ENCODE measurements at regions not wholly inside any gene's neighbourhood (a gene's known extent, or its start where the extent isn't known, plus 50 kb on each side); places are given as distances from the start of the nearest gene placed in this dataset.

- CTCF ChIA-PET, result no interaction called here
- no peak for DNase-seq
- no peak overlapping the region for H3K27ac Mint-ChIP-seq (ENCODE audit: unreplicated experiment)
- H3K4me3 Mint-ChIP-seq (ENCODE audit: low read depth, unreplicated experiment), result no peak overlapping the region
- no peaks in the 10 kb centered on the region for H3K36me3 Mint-ChIP-seq (ENCODE audit: insufficient read depth, unreplicated experiment)
- no TSS peak for BruUV-seq (replicated peaks)
- no peaks in the 10 kb centered on the region for H3K4me1 Mint-ChIP-seq (ENCODE audit: low read depth, unreplicated experiment)
- intact Hi-C loops (cut with micrococcal nuclease; ENCODE audit: unreplicated experiment), result no loop called here
- no peaks in the 10 kb centered on the region for H3K27me3 Mint-ChIP-seq (ENCODE audit: unreplicated experiment)
- TF ChIP-seq CTCF (IDR thresholded peaks at IDR 0.05; ENCODE audit: unreplicated experiment), result no peak
- H3K9me3 Mint-ChIP-seq (ENCODE audit: low read depth, unreplicated experiment), result no peaks in the 10 kb centered on the region
Measured at GRCh38 chr1:192070213-192070612, 88.0 kb upstream of the RGS18 start.

DNA sequence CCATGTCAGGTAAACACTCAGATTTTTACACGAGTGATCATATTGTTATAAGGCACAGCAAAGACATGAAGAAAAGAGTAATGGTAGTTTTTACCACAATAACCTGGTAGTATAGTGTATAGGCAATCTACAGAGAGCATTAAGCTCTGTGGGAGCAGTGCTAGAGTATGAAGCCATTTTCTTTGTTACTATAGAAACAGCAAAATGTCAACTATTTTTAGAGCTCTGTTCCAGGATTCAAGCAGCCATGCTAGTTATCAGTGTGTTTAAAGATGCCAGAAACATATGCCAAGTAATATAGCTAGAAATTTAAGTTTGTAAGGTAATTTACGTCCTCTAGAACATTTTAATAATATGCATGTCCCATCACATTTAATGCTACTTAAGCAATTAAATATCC, 77.6 kb upstream of the RGS18 start:
- no TSS peak for BruUV-seq (replicated peaks)

DNA sequence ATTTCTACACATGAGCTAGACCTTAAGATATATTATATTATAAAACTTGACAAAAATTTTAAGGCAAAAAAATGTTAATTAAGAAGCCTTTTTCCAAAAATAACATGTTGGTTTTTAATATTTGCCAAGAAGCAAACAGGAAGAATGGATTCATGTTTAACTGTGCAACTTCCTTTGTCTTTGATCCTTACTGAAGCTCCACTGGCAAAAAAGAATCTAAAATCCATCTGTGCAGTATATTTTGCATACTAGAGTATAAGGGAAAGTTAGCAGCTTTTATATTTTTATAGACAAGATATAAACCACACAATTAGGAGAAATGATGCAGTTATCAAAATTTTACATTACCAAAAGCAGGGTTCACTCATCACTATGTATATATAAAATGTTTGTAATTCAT, 76.9 kb upstream of the RGS18 start:
- Mint-ChIP-seq H3K9me3 (ENCODE audit: low read depth, unreplicated experiment) (no peaks in the 10 kb centered on the region), H3K27me3 (ENCODE audit: unreplicated experiment) (no peaks in the 10 kb centered on the region), H3K4me3 (ENCODE audit: low read depth, unreplicated experiment) (no peak overlapping the region), H3K36me3 (ENCODE audit: insufficient read depth, unreplicated experiment) (no peaks in the 10 kb centered on the region), H3K27ac (ENCODE audit: unreplicated experiment) (no peak overlapping the region), H3K4me1 (ENCODE audit: low read depth, unreplicated experiment) (no peaks in the 10 kb centered on the region)
- TF ChIP-seq CTCF (IDR thresholded peaks at IDR 0.05; ENCODE audit: unreplicated experiment), result no peak
- DNase-seq, result no peak
- BruUV-seq (replicated peaks), result no TSS peak
- intact Hi-C loops (cut with micrococcal nuclease; ENCODE audit: unreplicated experiment), result no loop called here
- CTCF ChIA-PET, result no interaction called here

More for the DNA sequence above, 77.6 kb upstream of the RGS18 start:
- no peak for TF ChIP-seq CTCF (IDR thresholded peaks at IDR 0.05; ENCODE audit: unreplicated experiment)
- H3K4me3 Mint-ChIP-seq (ENCODE audit: low read depth, unreplicated experiment), result no peak overlapping the region
- no peak for DNase-seq
- no peaks in the 10 kb centered on the region for H3K4me1 Mint-ChIP-seq (ENCODE audit: low read depth, unreplicated experiment)
- H3K36me3 Mint-ChIP-seq (ENCODE audit: insufficient read depth, unreplicated experiment), result no peaks in the 10 kb centered on the region
- intact Hi-C loops (cut with micrococcal nuclease; ENCODE audit: unreplicated experiment), result no loop called here
- H3K27me3 Mint-ChIP-seq (ENCODE audit: unreplicated experiment), result no peaks in the 10 kb centered on the region
- no peak overlapping the region for H3K27ac Mint-ChIP-seq (ENCODE audit: unreplicated experiment)
- no peaks in the 10 kb centered on the region for H3K9me3 Mint-ChIP-seq (ENCODE audit: low read depth, unreplicated experiment)
- CTCF ChIA-PET, result no interaction called here

DNA sequence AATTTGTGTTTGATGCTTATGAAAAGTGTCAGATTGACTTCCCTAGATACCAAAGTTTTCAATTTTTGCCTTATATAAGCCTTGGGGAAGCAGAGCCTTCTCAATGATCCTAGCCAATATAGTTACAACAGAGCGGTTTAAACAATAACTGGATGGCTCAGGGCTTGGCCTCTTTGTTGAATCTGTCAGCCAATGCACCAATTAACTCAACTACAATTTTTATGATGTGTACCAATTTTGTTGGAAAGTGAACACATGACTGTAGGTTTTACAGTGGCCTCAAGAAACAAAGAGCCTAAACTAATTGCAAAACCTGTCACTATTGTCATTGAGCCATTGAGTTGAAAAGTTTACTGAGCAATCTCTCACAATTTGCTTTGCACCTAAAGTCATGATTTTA, 71.6 kb upstream of the RGS18 start:
- Mint-ChIP-seq H3K4me1 (ENCODE audit: low read depth, unreplicated experiment) (no peaks in the 10 kb centered on the region), H3K27ac (ENCODE audit: unreplicated experiment) (no peak overlapping the region), H3K9me3 (ENCODE audit: low read depth, unreplicated experiment) (no peaks in the 10 kb centered on the region), H3K4me3 (ENCODE audit: low read depth, unreplicated experiment) (no peak overlapping the region), H3K27me3 (ENCODE audit: unreplicated experiment) (no peaks in the 10 kb centered on the region), H3K36me3 (ENCODE audit: insufficient read depth, unreplicated experiment) (no peaks in the 10 kb centered on the region)
- CTCF ChIA-PET, result no interaction called here
- no peak for TF ChIP-seq CTCF (IDR thresholded peaks at IDR 0.05; ENCODE audit: unreplicated experiment)
- no peak for DNase-seq
- no TSS peak for BruUV-seq (replicated peaks)
- intact Hi-C loops (cut with micrococcal nuclease; ENCODE audit: unreplicated experiment), result no loop called here

- TF ChIP-seq CTCF (IDR thresholded peaks at IDR 0.05; ENCODE audit: unreplicated experiment), result no peak
- no peaks in the 10 kb centered on the region for H3K36me3 Mint-ChIP-seq (ENCODE audit: insufficient read depth, unreplicated experiment)
- no peak for DNase-seq
- no TSS peak for BruUV-seq (replicated peaks)
- no peaks in the 10 kb centered on the region for H3K9me3 Mint-ChIP-seq (ENCODE audit: low read depth, unreplicated experiment)
- intact Hi-C loops (cut with micrococcal nuclease; ENCODE audit: unreplicated experiment), result no loop called here
- H3K4me3 Mint-ChIP-seq (ENCODE audit: low read depth, unreplicated experiment), result no peak overlapping the region
- no peak overlapping the region for H3K27ac Mint-ChIP-seq (ENCODE audit: unreplicated experiment)
- H3K4me1 Mint-ChIP-seq (ENCODE audit: low read depth, unreplicated experiment), result no peaks in the 10 kb centered on the region
- no peaks in the 10 kb centered on the region for H3K27me3 Mint-ChIP-seq (ENCODE audit: unreplicated experiment)
- CTCF ChIA-PET, result no interaction called here
Measured at GRCh38 chr1:192087334-192087733, 70.9 kb upstream of the RGS18 start.

All from Calu3 (cell line).